Body of pancreas (tissue), 4 donors: ENCODE measurements at regions not wholly inside any gene's neighbourhood (a gene's known extent, or its start where the extent isn't known, plus 50 kb on each side); places are given as distances from the start of the nearest gene placed in this dataset.

Experiments used
- ATAC-seq: fragments of 150-250 bp; one replicate; pipeline ENCODE4 v1.9.1; 2016
- DNase-seq, 4 donors: peaks; one replicate each; pipeline ENCODE4 v3.0.0-alpha.2; 2019
- H3K27ac ChIP-seq, 4 donors: fragments of 200-600 bp; sonication (generic); 1 replicate in 3 of 4; 2 replicates in 1 of 4; pipeline versions ENCODE4 v1.5.1 to v1.6.1; 2016 to 2019; ENCODE audit warnings: mild to moderate bottlenecking in 1 of 4, mixed read lengths in 1 of 4, moderate library complexity in 1 of 4
- H3K27me3 ChIP-seq, 2 donors: fragments of 200-600 bp; sonication (generic); one replicate each; pipeline ENCODE4 v1.6.0; 2016; ENCODE audit warnings: mild to moderate bottlenecking in 1 of 2
- H3K36me3 ChIP-seq, 2 donors: fragments of 200-600 bp; sonication (generic); replicated peaks in 1 of 2; 2 replicates each; pipeline ENCODE4 v1.5.1; 2016; ENCODE audit warnings: low read depth in 2 of 2; ENCODE audit not compliant: insufficient read depth in 1 of 2
- H3K4me1 ChIP-seq: fragments of 200-600 bp; sonication (generic); one replicate; pipeline ENCODE4 v1.6.0; 2016
- H3K4me3 ChIP-seq, 2 donors: fragments of 200-600 bp; sonication (generic); 1 replicate in 1 of 2; 2 replicates in 1 of 2; pipeline ENCODE4 v1.5.1; 2016 to 2019
- H3K9me3 ChIP-seq, 3 donors: fragments of 200-600 bp; sonication (generic); 1 replicate in 2 of 3; 2 replicates in 1 of 3; pipeline ENCODE4 v1.5.1; 2016
- CTCF ChIP-seq, 7 experiments: fragments of 450-650 bp in 4 of 7; fragments of 200-600 bp in 3 of 7; sonication (generic) in 3 of 7; IDR thresholded peaks; one replicate each; pipeline ENCODE4 v1.5.1; 2016 to 2019; ENCODE audit warnings: antibody characterized with exemption in 7 of 7
- POLR2A ChIP-seq, 3 donors: fragments of 450-650 bp; IDR thresholded peaks; one replicate each; pipeline ENCODE4 v1.6.1; 2016; ENCODE audit warnings: antibody characterized with exemption in 3 of 3, mild to moderate bottlenecking in 2 of 3
- WGBS, 2 donors: methylation state at CpG; one replicate each; pipeline ENCODE4 v1.1.5; 2017; 5-methylcytosine and 5-hydroxymethylcytosine counted together
- intact Hi-C: fragments of 100-400 bp; cut with DNase I; formaldehyde crosslinking; loops from one replicate; pipeline ENCODE4 v1.15.1; 2023

GRCh38 chr5:159514229-159514810, 184.0 kb upstream of the IL12B start:
- 59 to 68% methylated on average over 13 to 14 of the region's 14 CpGs for WGBS, 2 donors
- H3K4me3 ChIP-seq = no peak overlapping the region
- no peak overlapping the region for H3K27ac ChIP-seq
- ATAC-seq (no peak), DNase-seq (peak in 1 of 4 donors; percentile 5)
- no peaks in the 10 kb centered on the region for H3K4me1 ChIP-seq
- intact Hi-C loops = loop anchor here (10.0 kb wide), 1 partner anchor 480 kb away; no protein-coding TSS in a partner anchor
- no peaks in the 10 kb centered on the region for H3K27me3 ChIP-seq
- H3K9me3 ChIP-seq = no peaks in the 10 kb centered on the region
- H3K36me3 ChIP-seq = no peaks in the 10 kb centered on the region
- TF ChIP-seq POLR2A (IDR thresholded peaks at IDR 0.05) = no peak
- no peak for TF ChIP-seq CTCF (IDR thresholded peaks at IDR 0.05)

GRCh38 chr5:159515197-159515596, 184.9 kb upstream of the IL12B start:
- Histone ChIP-seq H3K4me3 (no peak overlapping the region), H3K4me1 (no peaks in the 10 kb centered on the region), H3K27me3 (no peaks in the 10 kb centered on the region), H3K27ac (no peak overlapping the region), H3K36me3 (no peaks in the 10 kb centered on the region), H3K9me3 (no peaks in the 10 kb centered on the region)
- TF ChIP-seq CTCF (IDR thresholded peaks at IDR 0.05) (no peak), POLR2A (IDR thresholded peaks at IDR 0.05) (no peak)
- ATAC-seq (no peak), DNase-seq (no peak)
- 68 to 71% methylated on average over 4 of the region's 4 CpGs for WGBS, 2 donors
- intact Hi-C loops = loop anchor here (10.0 kb wide), 1 partner anchor 480 kb away; no protein-coding TSS in a partner anchor

GRCh38 chr5:159515909-159516415, 185.7 kb upstream of the IL12B start:
- Histone ChIP-seq H3K9me3 (no peaks in the 10 kb centered on the region), H3K36me3 (no peaks in the 10 kb centered on the region), H3K4me1 (no peaks in the 10 kb centered on the region), H3K27me3 (no peaks in the 10 kb centered on the region), H3K4me3 (no peak overlapping the region), H3K27ac (no peak overlapping the region)
- ATAC-seq = peak; percentile 78
- intact Hi-C loops = loop anchor here (10.0 kb wide), 1 partner anchor 479 kb away; no protein-coding TSS in a partner anchor
- WGBS, 2 donors = 24 to 28% methylated on average over 10 of the region's 10 CpGs
- DNase-seq = peak; percentile 48 to 68 (median 62)
- TF ChIP-seq POLR2A (IDR thresholded peaks at IDR 0.05) = no peak
- TF ChIP-seq CTCF (IDR thresholded peaks at IDR 0.05) = peak; percentile 37 to 81 (median 72)

GRCh38 chr5:159518371-159518770, 188.1 kb upstream of the IL12B start:
- Histone ChIP-seq H3K4me3 (no peak overlapping the region), H3K36me3 (no peaks in the 10 kb centered on the region), H3K4me1 (no peaks in the 10 kb centered on the region), H3K27ac (no peak overlapping the region), H3K27me3 (no peaks in the 10 kb centered on the region), H3K9me3 (no peaks in the 10 kb centered on the region)
- 37 to 49% methylated on average over 3 of the region's 3 CpGs for WGBS, 2 donors
- ATAC-seq = no peak
- intact Hi-C loops = loop anchor here (10.0 kb wide), 1 partner anchor 476 kb away; no protein-coding TSS in a partner anchor
- DNase-seq = peak in 2 of 4 donors; percentile 10 to 29
- no peak for TF ChIP-seq POLR2A (IDR thresholded peaks at IDR 0.05)
- TF ChIP-seq CTCF (IDR thresholded peaks at IDR 0.05) = no peak

- no peaks in the 10 kb centered on the region for H3K27me3 ChIP-seq
- intact Hi-C loops = loop anchor here (10.0 kb wide), 1 partner anchor 475 kb away; no protein-coding TSS in a partner anchor
- no peaks in the 10 kb centered on the region for H3K9me3 ChIP-seq
- 42 to 49% methylated on average over 5 to 7 of the region's 7 CpGs for WGBS, 2 donors
- no peak for ATAC-seq
- no peak for DNase-seq
- H3K36me3 ChIP-seq = no peaks in the 10 kb centered on the region
- H3K4me3 ChIP-seq = no peak overlapping the region
- H3K4me1 ChIP-seq = no peaks in the 10 kb centered on the region
- H3K27ac ChIP-seq = no peak overlapping the region
- TF ChIP-seq CTCF (IDR thresholded peaks at IDR 0.05) (no peak), POLR2A (IDR thresholded peaks at IDR 0.05) (no peak)
Observed at GRCh38 chr5:159519365-159519764, 189.1 kb upstream of the IL12B start.
